Smooth muscle cell (in vitro differentiated cells): ENCODE measurements at regions not wholly inside any gene's neighbourhood (a gene's known extent, or its start where the extent isn't known, plus 50 kb on each side); places are given as distances from the start of the nearest gene placed in this dataset.
A peak's percentile ranks its signal among the peaks of the same experiment; 100 is the strongest.

Experiments used
- DNase-seq: peaks from one replicate; lab custom pipeline; 2025; ENCODE audit not compliant: unreplicated experiment; lab: John Stamatoyannopoulos, UW
- H2AFZ ChIP-seq: fragments of 200-600 bp; sonication (generic); 2 replicates; pipeline ENCODE4 v1.6.0; 2016; ENCODE audit warnings: antibody characterized with exemption, low read depth, mild to moderate bottlenecking
- H3F3A ChIP-seq: fragments of 200-600 bp; sonication (generic); 2 replicates; pipeline ENCODE4 v1.6.0; 2017; ENCODE audit warnings: antibody characterized with exemption, low read depth
- H3K27ac ChIP-seq: fragments of 200-600 bp; sonication (generic); 2 replicates; pipeline ENCODE4 v1.5.1; 2016; ENCODE audit warnings: low read depth, mild to moderate bottlenecking
- H3K27me3 ChIP-seq: fragments of 200-600 bp; sonication (generic); 2 replicates; pipeline ENCODE4 v1.6.1; 2016; ENCODE audit warnings: low read depth, mild to moderate bottlenecking
- H3K36me3 ChIP-seq: fragments of 200-600 bp; sonication (generic); 2 replicates; pipeline ENCODE4 v1.5.1; 2016; ENCODE audit warnings: low read depth
- H3K4me1 ChIP-seq: fragments of 200-600 bp; sonication (generic); 2 replicates; pipeline ENCODE4 v1.5.1; 2016; ENCODE audit warnings: low read depth
- H3K4me2 ChIP-seq: fragments of 200-600 bp; sonication (generic); 2 replicates; pipeline ENCODE4 v1.6.0; 2016; ENCODE audit warnings: mild to moderate bottlenecking
- H3K4me3 ChIP-seq: fragments of 200-600 bp; sonication (generic); 2 replicates; pipeline ENCODE4 v1.5.1; 2016; ENCODE audit warnings: mild to moderate bottlenecking
- H3K79me2 ChIP-seq: fragments of 200-600 bp; sonication (generic); 2 replicates; pipeline ENCODE4 v1.6.0; 2016; ENCODE audit warnings: low read depth, mild to moderate bottlenecking
- H3K9ac ChIP-seq: fragments of 200-600 bp; sonication (generic); 2 replicates; pipeline ENCODE4 v1.6.0; 2016; ENCODE audit warnings: low read depth
- H3K9me3 ChIP-seq: fragments of 200-600 bp; sonication (generic); replicated peaks from 2 replicates; pipeline ENCODE4 v1.5.1; 2016; ENCODE audit warnings: low read depth
- H4K20me1 ChIP-seq: fragments of 200-600 bp; sonication (generic); 2 replicates; pipeline ENCODE4 v1.6.0; 2016; ENCODE audit warnings: low read depth
- CTCF ChIP-seq: fragments of 200-600 bp; sonication (generic); IDR thresholded peaks from 2 replicates; pipeline ENCODE4 v1.5.1; 2017; ENCODE audit warnings: borderline replicate concordance, mild to moderate bottlenecking, antibody characterized with exemption; ENCODE audit not compliant: insufficient read depth, poor library complexity, severe bottlenecking
- WGBS: methylation state at CpG from one replicate; pipeline ENCODE4 v1.1.7; 2016; ENCODE audit warnings: low lambda C conversion rate; 5-methylcytosine and 5-hydroxymethylcytosine counted together

GRCh38 chr21:28745131-28746016, 247.3 kb downstream of the LTN1 start:
- Histone ChIP-seq H3K9ac (no peak overlapping the region), H3K27me3 (no peaks in the 10 kb centered on the region), H3K4me2 (peak overlapping the region; percentile 80), H3K9me3 (no peaks in the 10 kb centered on the region), H2AFZ (peak overlapping the region; percentile 75), H3K27ac (no peak overlapping the region), H3K36me3 (no peaks in the 10 kb centered on the region), H3F3A (no peaks in the 10 kb centered on the region), H3K4me3 (peak overlapping the region; percentile 43), H3K79me2 (no peaks in the 10 kb centered on the region), H3K4me1 (peaks cover 4% of the 10 kb centered on the region), H4K20me1 (no peaks in the 10 kb centered on the region)
- DNase-seq, result peak; percentile 5
- WGBS, result 21% methylated on average over 16 of the region's 16 CpGs
- TF ChIP-seq CTCF, result peak; percentile 88

GRCh38 chr21:28743723-28744122, 249.0 kb downstream of the LTN1 start:
- Histone ChIP-seq H3K4me3 (no peak overlapping the region), H3K9ac (no peak overlapping the region), H4K20me1 (no peaks in the 10 kb centered on the region), H2AFZ (no peak overlapping the region), H3K4me1 (peaks cover 5% of the 10 kb centered on the region), H3F3A (no peaks in the 10 kb centered on the region), H3K27me3 (no peaks in the 10 kb centered on the region), H3K79me2 (no peaks in the 10 kb centered on the region), H3K27ac (no peak overlapping the region), H3K36me3 (no peaks in the 10 kb centered on the region), H3K9me3 (no peaks in the 10 kb centered on the region), H3K4me2 (no peak overlapping the region)
- no peak for TF ChIP-seq CTCF
- no peak for DNase-seq
- 97% methylated on average over 1 of the region's 1 CpG for WGBS

DNA sequence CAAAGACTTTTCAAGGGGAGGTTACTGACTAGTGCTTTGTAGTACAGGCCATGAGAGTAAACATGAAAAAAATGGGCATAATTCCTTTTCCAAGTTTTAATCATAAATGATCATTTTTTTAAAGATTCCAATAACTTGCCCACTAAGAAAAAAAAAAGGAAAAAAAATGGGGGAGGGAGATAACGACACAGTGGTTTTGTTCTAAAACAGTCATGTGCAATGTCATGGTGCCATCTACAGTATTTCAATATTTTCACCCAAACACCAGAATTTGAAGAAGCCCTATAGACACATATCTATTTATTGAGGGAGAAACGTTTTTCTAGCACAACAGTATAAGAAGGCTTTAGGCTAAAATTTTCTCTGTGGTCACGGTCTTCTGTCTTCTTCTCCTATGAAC, 250.2 kb downstream of the LTN1 start:
- H3K27ac ChIP-seq, result no peak overlapping the region
- H3K27me3 ChIP-seq, result no peaks in the 10 kb centered on the region
- no peaks in the 10 kb centered on the region for H3K36me3 ChIP-seq
- no peaks in the 10 kb centered on the region for H3K9me3 ChIP-seq
- H3K9ac ChIP-seq, result no peak overlapping the region
- no peaks in the 10 kb centered on the region for H3F3A ChIP-seq
- no peak for DNase-seq
- H4K20me1 ChIP-seq, result no peaks in the 10 kb centered on the region
- H2AFZ ChIP-seq, result no peak overlapping the region
- no peaks in the 10 kb centered on the region for H3K79me2 ChIP-seq
- TF ChIP-seq CTCF, result peak; percentile 25
- H3K4me2 ChIP-seq, result no peak overlapping the region
- peaks cover 8% of the 10 kb centered on the region for H3K4me1 ChIP-seq
- no peak overlapping the region for H3K4me3 ChIP-seq
- WGBS, result 76% methylated on average over 3 of the region's 3 CpGs

DNA sequence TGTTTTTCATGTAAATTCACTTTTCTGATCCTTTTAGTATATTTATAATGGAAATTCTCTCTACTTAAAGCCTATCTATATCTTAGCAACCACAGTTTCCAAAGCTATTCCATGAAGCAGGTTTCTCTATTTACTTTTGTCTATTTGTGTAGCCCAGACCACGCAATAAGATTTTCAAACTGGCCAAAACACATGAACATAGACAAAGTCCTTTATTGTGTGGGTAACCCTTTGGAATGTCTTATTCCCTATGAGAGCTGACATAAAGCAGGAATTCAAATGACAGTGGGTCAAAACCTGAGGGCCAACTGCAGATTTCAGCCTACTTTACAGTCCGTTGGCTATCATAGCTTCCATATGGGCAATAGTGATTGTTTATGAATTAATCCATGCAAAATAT, 252.6 kb downstream of the LTN1 start:
- H3K4me1 ChIP-seq, result peaks cover 4% of the 10 kb centered on the region
- no peaks in the 10 kb centered on the region for H3K36me3 ChIP-seq
- no peak for DNase-seq
- WGBS, result 88% methylated on average over 2 of the region's 2 CpGs
- H3K4me2 ChIP-seq, result no peak overlapping the region
- H3F3A ChIP-seq, result no peaks in the 10 kb centered on the region
- TF ChIP-seq CTCF, result no peak
- no peaks in the 10 kb centered on the region for H4K20me1 ChIP-seq
- H3K9ac ChIP-seq, result no peak overlapping the region
- H3K27me3 ChIP-seq, result no peaks in the 10 kb centered on the region
- no peak overlapping the region for H3K4me3 ChIP-seq
- no peaks in the 10 kb centered on the region for H3K79me2 ChIP-seq
- H3K27ac ChIP-seq, result no peak overlapping the region
- no peak overlapping the region for H2AFZ ChIP-seq
- H3K9me3 ChIP-seq, result no peaks in the 10 kb centered on the region
